HG03469 (cell line): ENCODE measurements at regions not wholly inside any gene's neighbourhood (a gene's known extent, or its start where the extent isn't known, plus 50 kb on each side); places are given as distances from the start of the nearest gene placed in this dataset.
"Not testable (repeated sequence)": the region's sequence is repeated elsewhere in the genome, so short reads cannot be mapped to it uniquely, and the experiment has no call there.

Experiments
- ATAC-seq: cut with Tn5 transposase; IDR thresholded peaks from one replicate; pipeline ENCODE4 v1.9.1; 2021; ENCODE audit warnings: mild to moderate bottlenecking, moderate library complexity, moderate number of reproducible peaks; ENCODE audit not compliant: unreplicated experiment

DNA sequence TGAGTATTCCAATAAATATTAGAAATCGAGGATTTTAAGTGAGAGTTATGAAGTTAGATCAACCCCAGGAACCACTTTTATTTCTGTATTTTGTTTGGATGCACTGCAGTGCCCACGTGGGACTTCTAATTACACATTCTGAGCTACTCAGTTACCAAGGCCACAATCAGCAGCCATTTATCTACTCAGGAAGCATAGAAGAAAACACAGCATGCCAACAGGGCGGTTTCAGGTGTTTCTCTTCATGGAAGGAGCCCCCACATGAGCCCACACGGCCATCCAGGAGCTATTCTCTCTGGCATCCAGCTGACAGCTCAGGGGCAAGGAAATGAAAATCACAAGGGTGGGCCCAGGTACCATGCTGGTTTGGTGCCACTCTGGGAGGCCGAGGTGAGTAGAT, 266.5 kb upstream of the MKLN1 start:
- no peak for ATAC-seq

- no peak for ATAC-seq
Observed at GRCh38 chr7:131061818-131062217, 265.9 kb upstream of the MKLN1 start.

GRCh38 chr7:131066635-131067034, 261.0 kb upstream of the MKLN1 start:
- ATAC-seq: no peak

DNA sequence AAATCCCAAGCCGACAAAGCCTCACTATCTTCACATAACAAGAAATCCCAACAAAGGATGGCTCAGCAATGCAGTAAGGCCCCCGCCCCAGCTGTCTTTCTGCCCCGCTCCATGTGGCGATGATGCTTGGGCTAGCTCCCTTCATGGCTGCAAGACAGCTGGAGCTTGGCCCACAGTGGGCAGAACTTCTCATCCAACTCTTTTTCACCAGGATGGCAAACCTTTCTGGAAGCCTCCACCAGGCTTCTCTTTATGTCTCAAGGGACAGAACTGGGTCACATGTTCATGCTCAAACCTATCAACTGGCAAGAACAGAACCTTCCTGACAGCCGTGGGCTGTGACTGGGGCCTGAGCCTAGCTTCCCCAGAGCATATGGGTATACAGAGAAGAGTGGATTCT, 260.5 kb upstream of the MKLN1 start:
- no peak for ATAC-seq

DNA sequence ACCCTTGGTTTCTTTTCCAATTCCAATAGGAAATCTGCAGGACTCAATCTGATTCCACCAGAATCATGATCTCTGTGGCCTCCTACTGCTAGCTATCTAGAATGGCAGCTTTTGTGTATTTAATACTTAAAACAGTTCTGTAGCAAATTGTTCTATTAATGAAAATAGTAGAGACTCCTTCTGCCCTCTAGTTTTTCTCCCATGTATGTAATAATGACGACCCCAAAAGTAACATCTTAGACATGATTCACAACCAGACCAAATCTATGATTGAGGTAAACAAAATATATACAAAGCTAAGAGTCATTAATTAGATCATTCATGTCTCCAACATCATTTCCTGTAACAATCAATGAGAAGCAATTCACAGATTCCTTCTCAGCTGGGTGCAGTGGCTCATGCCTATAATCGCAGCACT, 259.1 kb upstream of the MKLN1 start:
- ATAC-seq: no peak

- no peak for ATAC-seq
Observed at GRCh38 chr7:131071786-131072504, 255.7 kb upstream of the MKLN1 start.

- no peak for ATAC-seq
Observed at GRCh38 chr7:131072505-131073091, 255.1 kb upstream of the MKLN1 start.

DNA sequence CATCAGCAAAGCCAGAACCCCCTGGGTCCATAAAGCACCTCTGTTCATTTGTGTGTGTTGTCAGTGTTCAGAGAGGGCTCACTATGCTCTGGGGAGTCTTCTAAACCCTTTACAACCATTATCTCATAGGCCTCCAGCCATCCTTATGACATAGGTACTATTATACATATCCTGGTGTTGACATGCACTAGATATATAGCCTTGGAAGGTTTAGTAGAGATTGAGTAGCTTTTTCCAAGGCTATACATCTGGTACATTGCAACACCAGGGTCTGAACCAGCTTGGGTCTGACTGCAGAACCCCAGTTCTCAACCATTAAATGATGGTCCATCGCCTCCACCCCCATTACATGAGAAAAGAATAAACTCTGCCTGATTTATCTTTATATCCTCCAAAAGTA, 253.6 kb upstream of the MKLN1 start:
- ATAC-seq: no peak

- no peak for ATAC-seq
Observed at GRCh38 chr7:131074585-131074984, 253.1 kb upstream of the MKLN1 start.

DNA sequence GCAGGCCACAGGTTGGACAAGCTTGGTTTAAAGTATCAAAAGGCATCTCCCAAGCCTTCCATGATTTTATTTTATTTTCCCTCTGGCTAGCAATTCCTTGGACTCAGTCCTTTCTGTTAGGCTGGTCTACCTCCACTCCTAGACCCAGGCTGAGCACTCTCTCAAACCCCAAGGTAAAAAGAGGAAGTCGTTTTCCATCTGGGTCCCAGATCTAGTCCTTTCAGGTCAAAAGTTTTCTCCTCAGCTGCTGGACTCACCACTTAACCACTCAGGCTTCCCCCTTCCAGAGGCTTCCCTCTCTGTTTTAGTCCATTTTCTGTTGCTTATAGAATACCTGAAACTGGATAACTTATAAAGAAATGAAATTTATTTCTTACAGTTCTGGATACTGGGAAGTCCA, 252.3 kb upstream of the MKLN1 start:
- no peak for ATAC-seq

- ATAC-seq: no peak
Observed at GRCh38 chr7:131076032-131076431, 251.6 kb upstream of the MKLN1 start.

GRCh38 chr7:131076711-131077181, 250.9 kb upstream of the MKLN1 start:
- no peak for ATAC-seq

DNA sequence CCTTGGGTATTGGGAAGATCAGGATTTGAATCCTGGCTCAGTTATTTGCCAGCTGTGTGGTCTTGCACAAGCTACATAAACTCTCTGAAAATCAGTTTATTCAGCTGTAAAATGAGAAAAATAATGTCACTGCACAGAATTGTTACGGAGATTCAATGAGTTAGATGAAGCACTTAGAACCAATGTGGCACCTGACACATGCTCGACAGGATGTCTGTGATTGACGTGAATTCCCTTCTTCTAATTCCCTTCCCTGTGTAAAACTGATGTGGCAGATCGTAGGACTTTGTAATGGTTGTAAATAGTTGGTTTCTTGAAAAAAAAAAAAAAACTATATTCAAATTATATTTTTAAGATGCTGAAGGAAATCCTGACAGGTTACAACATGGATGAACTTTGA, 249.9 kb upstream of the MKLN1 start:
- ATAC-seq: no peak

GRCh38 chr7:131080754-131081153, 246.9 kb upstream of the MKLN1 start:
- ATAC-seq: no peak

GRCh38 chr7:131081308-131081707, 246.4 kb upstream of the MKLN1 start:
- no peak for ATAC-seq

DNA sequence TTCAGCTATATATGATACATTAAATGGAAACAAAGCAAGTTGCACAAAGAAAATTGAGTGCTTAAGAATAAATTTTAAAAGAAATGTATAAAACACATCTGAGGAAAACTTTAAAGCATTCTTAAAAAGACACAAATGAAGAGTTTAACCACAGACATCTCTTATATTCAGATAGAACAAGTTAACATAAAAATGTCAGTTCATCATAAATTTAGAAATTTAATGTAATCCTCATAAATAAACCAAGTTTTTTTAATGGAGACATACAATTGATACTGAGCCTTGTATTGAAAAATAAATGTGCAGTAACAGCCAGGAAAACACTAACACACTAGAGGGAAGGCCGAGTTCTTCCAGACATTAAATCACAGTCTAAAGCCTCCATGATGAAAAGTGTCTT, 243.9 kb upstream of the MKLN1 start:
- no peak for ATAC-seq

DNA sequence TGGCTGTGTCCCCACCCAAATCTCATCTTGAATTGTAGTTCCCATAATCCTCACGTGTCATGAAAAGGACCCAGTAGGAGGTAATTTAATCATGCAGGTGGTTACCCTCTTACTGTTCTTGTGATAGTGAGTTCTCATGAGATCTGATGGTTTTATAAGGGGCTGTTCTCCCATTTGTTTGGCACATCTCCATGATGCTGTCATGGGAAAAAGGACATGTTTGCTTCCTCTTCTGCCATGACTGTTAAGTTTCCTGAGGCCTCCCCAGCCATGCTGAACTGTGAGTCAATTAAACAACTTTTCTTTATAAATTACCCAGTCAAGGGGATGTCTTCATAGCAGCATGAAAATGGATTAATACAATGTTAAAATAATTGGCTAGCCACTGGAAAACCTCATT, 243.3 kb upstream of the MKLN1 start:
- ATAC-seq: not testable (repeated sequence)

GRCh38 chr7:131087756-131088658, 239.7 kb upstream of the MKLN1 start:
- no peak for ATAC-seq

- ATAC-seq: no peak
Observed at GRCh38 chr7:131090188-131090587, 237.5 kb upstream of the MKLN1 start.

DNA sequence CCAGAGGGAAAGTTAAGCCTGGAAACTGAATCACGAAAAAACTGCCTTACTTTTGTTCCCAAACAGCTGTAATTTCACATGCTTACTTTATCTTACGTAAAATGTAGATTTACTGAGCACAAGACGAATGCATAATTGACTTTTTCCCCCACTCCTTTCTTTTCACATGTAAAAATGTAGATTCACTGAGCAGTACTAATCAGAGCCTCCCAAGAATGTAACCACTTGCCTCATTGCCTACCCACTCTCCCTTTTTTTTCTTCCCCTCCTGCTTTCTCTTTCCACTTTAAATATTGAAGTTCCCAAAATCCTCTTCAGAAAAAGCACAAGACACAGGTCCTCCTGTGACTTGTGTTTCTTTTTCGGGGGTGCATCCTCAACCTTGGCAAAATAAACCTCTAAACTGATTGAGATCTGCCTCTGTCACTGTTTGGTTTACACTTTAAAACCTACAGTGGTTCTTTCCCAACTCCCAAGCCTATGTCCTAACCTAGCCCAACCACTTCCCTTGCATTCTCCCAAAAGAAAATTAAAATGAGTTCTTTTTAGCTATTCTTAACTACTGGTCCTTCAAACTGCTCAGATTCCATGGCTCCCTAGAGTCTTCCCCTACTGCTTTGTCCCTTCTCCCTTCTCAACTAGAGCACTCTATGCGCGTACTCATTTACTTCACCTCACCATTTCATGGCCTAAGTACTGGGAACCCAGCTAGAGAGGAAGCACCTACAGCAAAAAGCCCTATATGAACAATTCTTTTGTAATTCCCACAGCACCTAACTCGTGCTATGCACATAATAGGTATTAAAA, 236.6 kb upstream of the MKLN1 start:
- ATAC-seq: no peak

- no peak for ATAC-seq
Observed at GRCh38 chr7:131094685-131095084, 233.0 kb upstream of the MKLN1 start.
